Kidney (tissue), 13 donors: ENCODE measurements at regions not wholly inside any gene's neighbourhood (a gene's known extent, or its start where the extent isn't known, plus 50 kb on each side); places are given as distances from the start of the nearest gene placed in this dataset.

ENCODE experiments used
- DNase-seq, 5 donors: peaks; one replicate each; pipeline ENCODE4 v3.0.0-alpha.2; 2013 to 2020
- FAIRE-seq: peaks from 2 replicates; lab custom pipeline; 2012; peaks lifted over from hg19 to GRCh38; lab: Jason Lieb, UNC
- H3K27ac ChIP-seq, 2 donors: one replicate each; pipeline ENCODE4 v1.7.0; 2013; ENCODE audit warnings: low read depth in 2 of 2, low read length in 2 of 2, inconsistent platforms in 1 of 2
- H3K27me3 ChIP-seq: one replicate; pipeline ENCODE4 v1.7.1; 2013; ENCODE audit warnings: low read length, inconsistent platforms; ENCODE audit not compliant: control insufficient read depth, insufficient read depth
- H3K36me3 ChIP-seq, 3 donors: one replicate each; pipeline versions ENCODE4 v1.7.0 to v1.7.1; 2013; ENCODE audit warnings: low read length in 3 of 3, control low read depth in 1 of 3, inconsistent platforms in 1 of 3; ENCODE audit not compliant: insufficient read depth in 3 of 3, control insufficient read depth in 2 of 3
- H3K4me1 ChIP-seq, 3 donors: one replicate each; pipeline versions ENCODE4 v1.7.0 to v1.7.1; 2013; ENCODE audit warnings: low read length in 3 of 3, inconsistent platforms in 1 of 3, low read depth in 1 of 3; ENCODE audit not compliant: control insufficient read depth in 2 of 3, insufficient read depth in 2 of 3
- H3K4me3 ChIP-seq, 3 donors: one replicate each; pipeline versions ENCODE4 v1.7.0 to v1.8.1; 2013; ENCODE audit warnings: low read length in 3 of 3, control low read depth in 1 of 3, inconsistent platforms in 1 of 3
- H3K9ac ChIP-seq, 3 donors: one replicate each; pipeline versions ENCODE4 v1.7.0 to v1.7.1; 2013; ENCODE audit warnings: low read length in 3 of 3, control low read depth in 1 of 3, inconsistent platforms in 1 of 3
- H3K9me3 ChIP-seq, 3 donors: one replicate each; pipeline versions ENCODE4 v1.7.0 to v1.7.1; 2013; ENCODE audit warnings: low read length in 3 of 3, control low read depth in 1 of 3, inconsistent platforms in 1 of 3; ENCODE audit not compliant: control insufficient read depth in 2 of 3, insufficient read depth in 1 of 3
- CTCF ChIP-seq: IDR thresholded peaks from 3 replicates; pipeline ENCODE4 v1.5.1; 2012; ENCODE audit warnings: mild to moderate bottlenecking, moderate library complexity, borderline replicate concordance; ENCODE audit not compliant: insufficient read depth; ENCODE audit errors: extremely low read depth
- intact Hi-C: fragments of 100-400 bp; cut with DNase I; formaldehyde crosslinking; loops from one replicate; pipeline ENCODE4 v1.11.1; 2022
- donor health status: control.
- donor health status: control.
- donor health status: control.
- donor health status: control.
- donor health status: control.
- donor health status: DM: yes; HTN: yes; CAD: no.
- donor health status: Normal renal cell carcinoma (clear cell type).

GRCh38 chr10:4639960-4640359, 186.0 kb upstream of the AKR1E2 start:
- no peak for TF ChIP-seq CTCF
- Histone ChIP-seq H3K4me1 (no peaks in the 10 kb centered on the region), H3K27ac (no peak overlapping the region), H3K36me3 (no peaks in the 10 kb centered on the region), H3K9me3 (no peaks in the 10 kb centered on the region), H3K4me3 (no peak overlapping the region), H3K9ac (no peak overlapping the region), H3K27me3 (no peaks in the 10 kb centered on the region)
- DNase-seq (no peak), FAIRE-seq (no peak)
- intact Hi-C loops: no loop called here

- no peak for TF ChIP-seq CTCF
- FAIRE-seq: no peak
- no peak overlapping the region for H3K4me3 ChIP-seq
- DNase-seq: no peak
- H3K9ac ChIP-seq: no peak overlapping the region
- no peaks in the 10 kb centered on the region for H3K4me1 ChIP-seq
- intact Hi-C loops: no loop called here
- H3K9me3 ChIP-seq: no peaks in the 10 kb centered on the region
- H3K27ac ChIP-seq: no peak overlapping the region
- H3K36me3 ChIP-seq: no peaks in the 10 kb centered on the region
- H3K27me3 ChIP-seq: no peaks in the 10 kb centered on the region
Measured at GRCh38 chr10:4638099-4638498, 187.9 kb upstream of the AKR1E2 start.

GRCh38 chr10:4637657-4638056, 188.3 kb upstream of the AKR1E2 start:
- Histone ChIP-seq H3K9me3 (no peaks in the 10 kb centered on the region), H3K27me3 (no peaks in the 10 kb centered on the region), H3K36me3 (no peaks in the 10 kb centered on the region), H3K27ac (no peak overlapping the region), H3K4me3 (no peak overlapping the region), H3K4me1 (no peaks in the 10 kb centered on the region), H3K9ac (no peak overlapping the region)
- DNase-seq (no peak), FAIRE-seq (no peak)
- intact Hi-C loops: no loop called here
- TF ChIP-seq CTCF: no peak

- TF ChIP-seq CTCF: no peak
- intact Hi-C loops: no loop called here
- no peak for DNase-seq
- no peak overlapping the region for H3K9ac ChIP-seq
- H3K36me3 ChIP-seq: no peaks in the 10 kb centered on the region
- H3K9me3 ChIP-seq: no peaks in the 10 kb centered on the region
- H3K4me3 ChIP-seq: no peak overlapping the region
- no peaks in the 10 kb centered on the region for H3K27me3 ChIP-seq
- H3K27ac ChIP-seq: no peak overlapping the region
- no peak for FAIRE-seq
- no peaks in the 10 kb centered on the region for H3K4me1 ChIP-seq
Measured at GRCh38 chr10:4635883-4636282, 190.1 kb upstream of the AKR1E2 start.
